ENCODE measurements at regions not wholly inside any gene's neighbourhood (a gene's known extent, or its start where the extent isn't known, plus 50 kb on each side); places are given as distances from the start of the nearest gene placed in this dataset.
"Not testable (repeated sequence)": the region's sequence is repeated elsewhere in the genome, so short reads cannot be mapped to it uniquely, and the experiment has no call there.

DNA sequence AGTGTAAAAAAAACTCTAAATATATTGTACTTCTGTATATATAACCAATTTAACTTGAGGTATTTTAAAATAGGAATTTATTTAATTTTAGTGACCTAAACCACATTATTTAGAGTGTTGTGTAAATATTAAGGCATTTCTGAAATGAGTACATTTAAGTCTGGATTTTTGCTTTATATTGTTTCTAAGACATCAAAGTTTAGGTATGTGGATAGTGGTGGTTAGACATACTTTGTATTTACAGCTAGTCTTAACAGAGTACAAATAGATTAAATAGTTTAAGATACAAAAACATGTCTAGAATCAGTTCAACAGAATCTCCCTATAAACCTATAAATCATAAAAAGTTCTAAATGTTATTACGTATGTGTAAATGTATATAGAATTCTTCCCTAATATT lies 588.5 kb downstream of the TRIML1 start:
- TF ChIP-seq EP300 (IDR thresholded peaks at IDR 0.05) (no peak), POLR2AphosphoS5 (IDR thresholded peaks at IDR 0.05) (no peak), POLR2A (IDR thresholded peaks at IDR 0.05) (no peak)
- TF ChIP-seq, protein P1, sequence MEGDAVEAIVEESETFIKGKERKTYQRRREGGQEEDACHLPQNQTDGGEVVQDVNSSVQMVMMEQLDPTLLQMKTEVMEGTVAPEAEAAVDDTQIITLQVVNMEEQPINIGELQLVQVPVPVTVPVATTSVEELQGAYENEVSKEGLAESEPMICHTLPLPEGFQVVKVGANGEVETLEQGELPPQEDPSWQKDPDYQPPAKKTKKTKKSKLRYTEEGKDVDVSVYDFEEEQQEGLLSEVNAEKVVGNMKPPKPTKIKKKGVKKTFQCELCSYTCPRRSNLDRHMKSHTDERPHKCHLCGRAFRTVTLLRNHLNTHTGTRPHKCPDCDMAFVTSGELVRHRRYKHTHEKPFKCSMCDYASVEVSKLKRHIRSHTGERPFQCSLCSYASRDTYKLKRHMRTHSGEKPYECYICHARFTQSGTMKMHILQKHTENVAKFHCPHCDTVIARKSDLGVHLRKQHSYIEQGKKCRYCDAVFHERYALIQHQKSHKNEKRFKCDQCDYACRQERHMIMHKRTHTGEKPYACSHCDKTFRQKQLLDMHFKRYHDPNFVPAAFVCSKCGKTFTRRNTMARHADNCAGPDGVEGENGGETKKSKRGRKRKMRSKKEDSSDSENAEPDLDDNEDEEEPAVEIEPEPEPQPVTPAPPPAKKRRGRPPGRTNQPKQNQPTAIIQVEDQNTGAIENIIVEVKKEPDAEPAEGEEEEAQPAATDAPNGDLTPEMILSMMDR (IDR thresholded peaks at IDR 0.05), result no peak
- Histone ChIP-seq H3K36me3 (no peaks in the 10 kb centered on the region), H3K4me3 (no peak overlapping the region), H3K27ac (no peak overlapping the region), H3K9me3 (no peaks in the 10 kb centered on the region), H3K27me3 (no peaks in the 10 kb centered on the region), H3K4me1 (peaks cover 0 to 28% (median 0%) of the 10 kb centered on the region in 3 donors)
- WGBS, 2 donors (ENCODE audit: low coverage in 1 of 2), result 48 to 93% methylated on average over 1 of the region's 1 CpG
- no peak for ATAC-seq

DNA sequence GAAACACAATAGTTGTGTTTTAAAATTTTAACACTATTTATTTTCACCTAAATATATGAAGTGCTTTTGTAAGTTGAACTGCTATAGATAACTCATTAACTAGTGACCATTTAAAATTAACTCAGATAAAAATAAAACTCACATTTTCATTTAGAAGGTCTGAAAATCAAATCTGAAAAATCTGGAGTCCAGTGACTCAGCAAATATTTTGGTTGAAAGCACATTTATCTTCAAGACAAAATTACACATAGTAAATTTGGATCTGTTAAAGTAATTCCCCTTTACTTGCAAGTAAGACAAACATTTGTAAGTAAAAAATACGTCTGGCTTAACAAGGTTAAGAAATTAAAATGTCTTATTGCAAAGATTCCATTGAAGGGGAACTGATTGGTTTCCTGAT lies 589.1 kb downstream of the TRIML1 start:
- Histone ChIP-seq H3K4me1 (peaks cover 0 to 25% (median 0%) of the 10 kb centered on the region in 3 donors), H3K4me3 (no peak overlapping the region), H3K9me3 (no peaks in the 10 kb centered on the region), H3K27ac (no peak overlapping the region), H3K27me3 (no peaks in the 10 kb centered on the region), H3K36me3 (no peaks in the 10 kb centered on the region)
- 0 to 6% methylated on average over 1 of the region's 1 CpG for WGBS, 2 donors (ENCODE audit: low coverage in 1 of 2)
- TF ChIP-seq, protein P1 (IDR thresholded peaks at IDR 0.05), result no peak
- TF ChIP-seq POLR2A (IDR thresholded peaks at IDR 0.05) (no peak), EP300 (IDR thresholded peaks at IDR 0.05) (no peak), POLR2AphosphoS5 (IDR thresholded peaks at IDR 0.05) (no peak)
- no peak for ATAC-seq

DNA sequence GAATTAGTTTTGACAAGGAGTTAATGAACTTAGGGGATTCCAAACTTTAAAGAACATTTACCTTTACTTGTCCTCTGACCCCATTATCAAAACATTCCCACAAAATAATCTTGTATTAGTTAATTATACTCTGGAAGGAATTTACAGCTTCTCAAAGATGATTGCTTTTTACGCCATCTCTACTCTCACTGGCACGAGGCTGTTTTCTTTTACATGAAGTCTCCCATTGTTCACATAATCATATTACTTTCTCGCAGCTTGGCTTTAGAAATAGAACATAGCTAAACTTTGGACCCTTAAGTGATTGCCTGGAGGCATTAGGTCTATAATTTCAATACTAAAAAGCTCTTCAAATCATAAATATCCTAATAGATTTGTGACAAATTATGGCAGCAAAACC lies 592.9 kb downstream of the TRIML1 start:
- peaks cover 0 to 18% (median 0%) of the 10 kb centered on the region in 3 donors for H3K4me1 ChIP-seq
- no peaks in the 10 kb centered on the region for H3K9me3 ChIP-seq
- 58 to 83% methylated on average over 3 of the region's 3 CpGs for WGBS, 2 donors (ENCODE audit: low coverage in 1 of 2)
- H3K27ac ChIP-seq, result no peak overlapping the region
- no peak for ATAC-seq
- TF ChIP-seq POLR2A (IDR thresholded peaks at IDR 0.05) (no peak), EP300 (IDR thresholded peaks at IDR 0.05) (no peak), POLR2AphosphoS5 (IDR thresholded peaks at IDR 0.05) (no peak)
- TF ChIP-seq, protein P1 (IDR thresholded peaks at IDR 0.05), result no peak
- H3K4me3 ChIP-seq, result no peak overlapping the region
- H3K27me3 ChIP-seq, result no peaks in the 10 kb centered on the region
- no peaks in the 10 kb centered on the region for H3K36me3 ChIP-seq

DNA sequence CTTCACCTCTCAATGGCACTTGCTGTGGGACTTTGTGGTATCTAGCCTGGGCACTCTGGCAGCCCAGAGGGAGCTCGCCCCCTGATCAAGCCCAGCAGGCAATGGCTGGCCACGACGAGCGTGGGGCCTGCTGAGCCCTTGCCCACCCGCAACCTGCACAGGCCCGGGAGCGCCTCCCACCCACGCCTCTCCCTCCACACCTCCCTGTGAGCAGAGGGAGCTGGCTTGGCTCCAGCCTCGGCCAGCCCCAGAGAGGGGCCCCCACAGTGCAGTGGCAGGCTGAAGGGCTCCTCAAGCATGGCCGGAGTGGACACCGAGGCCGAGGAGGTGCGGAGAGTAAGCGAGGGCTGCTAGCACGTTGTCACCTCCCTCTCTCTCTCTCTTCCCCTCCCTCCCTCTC lies 595.8 kb downstream of the TRIML1 start:
- H3K4me3 ChIP-seq, result no peak overlapping the region
- H3K27me3 ChIP-seq, result no peaks in the 10 kb centered on the region
- TF ChIP-seq POLR2AphosphoS5 (IDR thresholded peaks at IDR 0.05) (no peak), POLR2A (IDR thresholded peaks at IDR 0.05) (no peak), EP300 (IDR thresholded peaks at IDR 0.05) (no peak)
- TF ChIP-seq, protein P1 (IDR thresholded peaks at IDR 0.05), result no peak
- no peak for ATAC-seq
- no peaks in the 10 kb centered on the region for H3K36me3 ChIP-seq
- H3K9me3 ChIP-seq, result no peaks in the 10 kb centered on the region
- no peaks in the 10 kb centered on the region for H3K4me1 ChIP-seq
- H3K27ac ChIP-seq, result no peak overlapping the region
- WGBS, 2 donors (ENCODE audit: low coverage in 1 of 2), result 75% methylated on average over 4 of the region's 15 CpGs; no CpG with 5 or more reads in 1 of the 2 donors

DNA sequence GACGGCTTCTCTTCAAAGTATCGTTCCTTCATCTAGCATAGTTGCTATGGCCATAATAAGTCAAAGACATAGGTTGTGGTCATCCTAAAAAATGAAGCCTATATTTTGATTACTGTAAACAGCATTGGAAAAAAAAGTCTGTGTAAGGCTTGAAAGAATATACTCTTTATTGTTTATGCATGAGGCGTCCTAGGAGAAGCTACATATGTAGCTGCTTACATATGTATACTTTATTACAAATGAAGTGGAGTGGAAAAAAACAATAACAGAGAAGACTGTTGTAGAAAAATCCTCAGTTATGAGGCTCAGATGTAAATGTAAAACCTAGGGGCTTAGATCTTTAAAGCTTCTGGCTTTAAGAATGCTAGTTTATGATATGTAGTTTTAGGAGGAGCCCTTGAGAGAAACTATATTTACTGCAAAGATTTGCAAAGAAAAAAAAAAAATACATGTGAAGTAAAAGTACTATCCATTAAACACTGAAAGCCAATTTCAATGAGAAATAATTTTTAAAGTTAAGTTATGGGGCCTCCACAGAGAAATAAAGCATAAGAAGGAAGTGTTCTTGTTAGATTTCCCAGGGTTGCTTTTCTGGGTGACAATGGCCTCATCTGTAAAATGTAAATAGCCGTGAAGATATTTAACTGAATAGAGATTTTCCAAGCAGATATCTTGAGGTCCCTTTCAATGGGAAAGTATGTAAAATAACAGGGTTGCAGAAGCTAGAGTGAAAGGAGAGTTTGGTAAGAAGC lies 598.2 kb downstream of the TRIML1 start:
- Histone ChIP-seq H3K27ac (no peak overlapping the region), H3K4me1 (no peaks in the 10 kb centered on the region), H3K4me3 (no peak overlapping the region), H3K27me3 (no peaks in the 10 kb centered on the region), H3K36me3 (no peaks in the 10 kb centered on the region), H3K9me3 (no peaks in the 10 kb centered on the region)
- ATAC-seq, result no peak
- 86 to 95% methylated on average over 2 to 4 of the region's 4 CpGs for WGBS, 2 donors (ENCODE audit: low coverage in 1 of 2)
- TF ChIP-seq EP300 (IDR thresholded peaks at IDR 0.05), result no peak

DNA sequence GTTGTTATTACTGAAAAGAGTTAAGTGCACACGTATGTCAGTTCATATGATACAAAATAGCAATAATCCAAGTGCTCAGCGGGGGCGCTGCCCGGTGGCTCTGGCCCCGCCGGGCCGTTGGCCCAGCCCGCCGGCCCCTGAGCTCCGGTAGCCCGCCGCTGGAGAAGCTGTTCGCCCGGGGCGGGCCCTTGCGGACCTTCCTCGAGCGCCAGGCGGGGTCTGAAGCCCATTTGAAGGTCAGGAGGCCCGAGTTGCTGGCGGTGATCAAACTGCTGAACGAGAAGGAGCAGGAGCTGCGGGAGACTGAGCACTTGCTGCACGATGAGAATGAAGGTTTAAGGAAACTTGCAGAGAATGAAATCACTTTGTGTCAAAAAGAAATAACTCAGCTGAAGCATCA lies 599.0 kb downstream of the TRIML1 start:
- H3K27me3 ChIP-seq, H3K9me3 ChIP-seq, H3K36me3 ChIP-seq, H3K4me1 ChIP-seq: not testable (repeated sequence)
- H3K4me3 ChIP-seq, result peak overlapping the region in 1 of 2 donors; percentile 38
- 69 to 93% methylated on average over 3 to 17 of the region's 24 CpGs for WGBS, 2 donors (ENCODE audit: low coverage in 1 of 2)
- ATAC-seq, result peak; percentile 39
- peak overlapping the region in 1 of 4 donors; percentile 53 for H3K27ac ChIP-seq

DNA sequence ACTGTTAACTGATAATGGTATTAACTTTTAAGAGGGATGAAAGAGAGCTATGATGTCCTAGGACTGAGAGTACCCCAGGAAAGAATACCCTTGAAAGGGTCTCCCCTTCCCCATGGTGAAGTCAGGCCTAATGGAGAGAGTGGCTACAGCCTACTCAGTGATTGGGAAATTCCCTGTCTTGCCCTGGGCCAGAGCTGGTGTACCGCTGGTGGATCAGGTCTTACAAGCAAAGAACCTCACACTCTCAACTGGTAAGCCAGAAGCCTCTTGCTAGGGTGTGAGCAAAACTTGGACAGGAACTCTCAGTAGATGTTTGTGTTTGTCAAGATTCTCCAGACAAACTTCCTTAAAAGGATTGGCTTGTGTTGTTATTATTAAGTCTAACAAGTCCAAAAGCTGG lies 600.9 kb downstream of the TRIML1 start:
- ATAC-seq, H3K36me3 ChIP-seq, H3K4me3 ChIP-seq, H3K4me1 ChIP-seq, H3K27ac ChIP-seq, H3K9me3 ChIP-seq, H3K27me3 ChIP-seq: not testable (repeated sequence)
- WGBS, 2 donors (ENCODE audit: low coverage in 1 of 2), result no CpG with 5 or more reads among the region's 1 CpG

DNA sequence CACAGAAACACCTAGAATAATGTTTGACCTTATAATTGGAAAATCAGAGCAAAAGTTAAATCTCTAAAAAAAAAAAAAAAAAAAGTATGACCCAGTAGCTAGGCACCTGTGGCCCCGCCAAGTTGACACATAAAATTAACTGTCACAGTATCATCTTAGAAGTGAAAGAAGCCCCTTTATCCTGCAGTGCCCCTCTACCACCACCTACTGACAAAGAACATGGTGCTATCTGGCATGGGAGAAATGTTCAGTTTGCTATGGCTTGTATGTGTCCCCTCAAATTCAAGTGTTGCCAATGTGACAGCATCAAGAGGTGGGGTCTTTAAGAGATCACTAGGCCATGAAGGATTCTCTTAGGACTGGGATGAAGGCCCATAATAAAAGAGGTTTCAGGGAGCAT lies 601.5 kb downstream of the TRIML1 start:
- not testable (repeated sequence) for H3K9me3 ChIP-seq, H3K27ac ChIP-seq, H3K27me3 ChIP-seq, ATAC-seq, H3K4me1 ChIP-seq, H3K36me3 ChIP-seq, H3K4me3 ChIP-seq
- WGBS, 2 donors (ENCODE audit: low coverage in 1 of 2), result no CpG with 5 or more reads among the region's 1 CpG

All from gastroesophageal sphincter (tissue), 4 donors.